Astrocyte (in vitro differentiated cells and primary cell): ENCODE measurements at regions not wholly inside any gene's neighbourhood (a gene's known extent, or its start where the extent isn't known, plus 50 kb on each side); places are given as distances from the start of the nearest gene placed in this dataset.

Experiments
- DNase-seq: peaks from one replicate; pipeline ENCODE4 v3.0.0-alpha.2; 2010; ENCODE audit warnings: low read depth
- FAIRE-seq: peaks from 2 replicates; lab custom pipeline; 2011; peaks lifted over from hg19 to GRCh38; lab: Jason Lieb, UNC
- H2AFZ ChIP-seq: 2 replicates; pipeline ENCODE4 v1.6.0; 2012; ENCODE audit warnings: low read depth, low read length, inconsistent platforms
- H3K27ac ChIP-seq: 2 replicates; pipeline ENCODE4 v1.5.1; 2011; ENCODE audit warnings: low read depth, low read length, inconsistent platforms
- H3K27me3 ChIP-seq: 2 replicates; pipeline ENCODE4 v1.6.0; 2011; ENCODE audit warnings: low read length, inconsistent platforms; ENCODE audit not compliant: insufficient read depth
- H3K36me3 ChIP-seq: 2 replicates; pipeline ENCODE4 v1.5.1; 2011; ENCODE audit warnings: low read length, inconsistent platforms; ENCODE audit not compliant: insufficient read depth
- H3K4me1 ChIP-seq: 2 replicates; pipeline ENCODE4 v1.5.1; 2011; ENCODE audit warnings: low read length, inconsistent platforms; ENCODE audit not compliant: insufficient read depth
- H3K4me2 ChIP-seq: 2 replicates; pipeline ENCODE4 v1.6.0; 2012; ENCODE audit warnings: low read length, inconsistent platforms
- H3K4me3 ChIP-seq: 2 replicates; pipeline ENCODE4 v1.5.1; 2011; ENCODE audit warnings: low read depth, mild to moderate bottlenecking, low read length, inconsistent platforms; ENCODE audit not compliant: insufficient read depth
- H3K79me2 ChIP-seq: 2 replicates; pipeline ENCODE4 v1.6.0; 2012; ENCODE audit warnings: mild to moderate bottlenecking, low read length, inconsistent platforms; ENCODE audit not compliant: insufficient read depth
- H3K9ac ChIP-seq: 2 replicates; pipeline ENCODE4 v1.6.0; 2012; ENCODE audit warnings: mild to moderate bottlenecking, low read length, inconsistent platforms
- H3K9me3 ChIP-seq: 2 replicates; pipeline ENCODE4 v1.5.1; 2012; ENCODE audit warnings: low read depth, mild to moderate bottlenecking, low read length, inconsistent platforms; ENCODE audit not compliant: insufficient read depth
- H4K20me1 ChIP-seq: 2 replicates; pipeline ENCODE4 v1.6.0; 2012; ENCODE audit warnings: low read length, inconsistent platforms; ENCODE audit not compliant: insufficient read depth
- H3K27ac Mint-ChIP-seq: one replicate; pipeline ENCODE4 v1.8.0; 2021; ENCODE audit warnings: mild to moderate bottlenecking, mixed read lengths; ENCODE audit not compliant: unreplicated experiment
- H3K27me3 Mint-ChIP-seq: one replicate; pipeline ENCODE4 v1.8.0; 2021; ENCODE audit warnings: low read depth, mixed read lengths; ENCODE audit not compliant: unreplicated experiment
- H3K36me3 Mint-ChIP-seq: one replicate; pipeline ENCODE4 v1.8.0; 2021; ENCODE audit warnings: low read depth, mixed read lengths; ENCODE audit not compliant: unreplicated experiment
- H3K4me1 Mint-ChIP-seq: one replicate; pipeline ENCODE4 v1.8.0; 2021; ENCODE audit warnings: low read depth, mixed read lengths; ENCODE audit not compliant: unreplicated experiment
- H3K4me3 Mint-ChIP-seq: one replicate; pipeline ENCODE4 v1.8.0; 2021; ENCODE audit warnings: mild to moderate bottlenecking, moderate library complexity, mixed read lengths; ENCODE audit not compliant: unreplicated experiment
- H3K9me3 Mint-ChIP-seq: one replicate; pipeline ENCODE4 v1.8.0; 2021; ENCODE audit warnings: mild to moderate bottlenecking, mixed read lengths; ENCODE audit not compliant: unreplicated experiment
- EZH2 ChIP-seq: IDR thresholded peaks from 2 replicates; pipeline ENCODE4 v1.6.1; 2012; ENCODE audit warnings: mild to moderate bottlenecking, low read length, inconsistent platforms; ENCODE audit not compliant: insufficient read depth
- TF ChIP-seq, protein P1 (sequence below): IDR thresholded peaks from 2 replicates; pipeline ENCODE4 v1.5.1; 2011; ENCODE audit warnings: low read depth, mild to moderate bottlenecking, inconsistent platforms, low read length, moderate library complexity; ENCODE audit not compliant: insufficient read depth

DNA sequence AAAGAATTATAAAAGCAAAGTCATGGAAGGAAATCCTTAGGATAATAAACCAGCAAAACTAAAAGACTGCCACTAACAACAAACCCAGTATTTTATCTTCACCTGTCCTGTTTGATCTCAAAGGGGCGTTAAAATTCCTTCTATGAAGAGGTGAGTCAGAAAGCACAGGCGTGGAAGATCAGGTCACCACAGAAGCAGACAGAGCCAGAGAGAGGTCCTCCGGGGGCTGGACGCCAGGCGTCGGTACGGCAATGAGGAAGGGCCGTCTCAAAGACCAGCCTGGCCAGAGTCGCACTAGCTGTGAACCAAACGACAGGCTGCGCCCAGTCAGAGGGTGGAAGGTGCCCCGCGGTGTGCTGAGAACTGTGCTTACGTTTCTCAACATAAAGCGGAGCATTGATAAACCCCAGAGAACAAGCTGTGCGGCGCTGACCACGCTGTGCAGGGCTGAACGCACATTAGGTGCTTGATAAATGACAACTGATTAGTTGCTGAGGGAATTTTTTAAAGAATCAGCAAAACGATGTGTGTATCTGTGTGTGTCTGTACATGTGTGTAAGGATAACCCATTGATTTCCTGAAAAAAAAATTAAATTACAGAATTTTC, 85.6 kb downstream of the RNASET2 start:
- Histone ChIP-seq H3K27me3 (no peaks in the 10 kb centered on the region), H3K36me3 (no peaks in the 10 kb centered on the region), H3K9me3 (peaks cover 3% of the 10 kb centered on the region), H2AFZ (no peak overlapping the region), H3K27ac (no peak overlapping the region), H3K4me1 (no peaks in the 10 kb centered on the region), H3K4me3 (no peak overlapping the region), H4K20me1 (no peaks in the 10 kb centered on the region), H3K4me2 (no peak overlapping the region), H3K9ac (no peak overlapping the region), H3K79me2 (no peaks in the 10 kb centered on the region)
- no peak for TF ChIP-seq EZH2
- Mint-ChIP-seq H3K4me1 (no peaks in the 10 kb centered on the region), H3K9me3 (no peaks in the 10 kb centered on the region), H3K4me3 (no peak overlapping the region), H3K27me3 (peaks cover 16% of the 10 kb centered on the region), H3K27ac (no peak overlapping the region), H3K36me3 (no peaks in the 10 kb centered on the region)
- FAIRE-seq (no peak), DNase-seq (no peak)

DNA sequence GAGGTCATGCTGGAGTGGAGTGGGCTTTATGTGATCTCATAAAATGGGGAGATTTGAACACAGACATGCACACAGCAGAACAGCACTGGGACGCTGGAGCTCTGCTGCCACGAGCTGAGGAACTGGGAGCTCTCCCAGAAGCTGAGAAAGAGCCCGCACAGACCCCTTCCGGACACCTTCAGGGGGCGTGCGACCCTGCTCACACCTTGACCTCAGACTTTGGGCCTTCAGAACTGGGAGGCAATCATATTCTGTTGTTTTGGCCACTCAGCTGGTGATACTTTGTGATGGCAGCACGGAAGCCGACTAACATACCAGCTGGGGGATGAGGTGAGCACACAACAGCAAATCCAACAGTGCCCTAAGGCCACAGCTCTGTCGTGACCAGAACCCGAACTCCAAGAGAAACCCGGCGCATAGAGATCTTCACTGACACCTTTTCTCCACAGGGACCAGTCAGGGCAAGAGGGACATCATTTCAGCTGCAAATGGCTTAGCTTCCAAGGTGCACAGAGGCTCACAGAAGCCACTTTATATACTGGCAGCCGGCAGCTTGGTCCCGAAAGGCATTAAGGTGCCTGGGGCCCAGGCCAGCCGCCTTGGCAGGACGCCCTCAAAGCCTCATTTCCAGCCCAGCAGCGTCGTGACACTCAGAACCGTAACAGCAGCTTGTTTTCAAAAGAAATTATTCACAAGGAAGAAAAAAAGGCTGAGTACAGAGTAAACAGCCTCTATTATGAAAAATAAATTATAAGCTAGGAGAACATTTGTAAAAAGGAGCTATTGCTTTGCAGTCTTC, 89.3 kb downstream of the RNASET2 start:
- Histone ChIP-seq H2AFZ (no peak overlapping the region), H3K4me1 (peaks cover 2% of the 10 kb centered on the region), H3K27ac (no peak overlapping the region), H3K4me3 (no peak overlapping the region), H3K9ac (no peak overlapping the region), H3K27me3 (peaks cover 10% of the 10 kb centered on the region), H4K20me1 (no peaks in the 10 kb centered on the region), H3K9me3 (peaks cover 3% of the 10 kb centered on the region), H3K79me2 (no peaks in the 10 kb centered on the region), H3K36me3 (no peaks in the 10 kb centered on the region), H3K4me2 (no peak overlapping the region)
- Mint-ChIP-seq H3K9me3 (no peaks in the 10 kb centered on the region), H3K27ac (no peak overlapping the region), H3K27me3 (peaks cover 19% of the 10 kb centered on the region), H3K36me3 (no peaks in the 10 kb centered on the region), H3K4me3 (no peak overlapping the region), H3K4me1 (no peaks in the 10 kb centered on the region)
- no peak for DNase-seq
- TF ChIP-seq, protein P1, sequence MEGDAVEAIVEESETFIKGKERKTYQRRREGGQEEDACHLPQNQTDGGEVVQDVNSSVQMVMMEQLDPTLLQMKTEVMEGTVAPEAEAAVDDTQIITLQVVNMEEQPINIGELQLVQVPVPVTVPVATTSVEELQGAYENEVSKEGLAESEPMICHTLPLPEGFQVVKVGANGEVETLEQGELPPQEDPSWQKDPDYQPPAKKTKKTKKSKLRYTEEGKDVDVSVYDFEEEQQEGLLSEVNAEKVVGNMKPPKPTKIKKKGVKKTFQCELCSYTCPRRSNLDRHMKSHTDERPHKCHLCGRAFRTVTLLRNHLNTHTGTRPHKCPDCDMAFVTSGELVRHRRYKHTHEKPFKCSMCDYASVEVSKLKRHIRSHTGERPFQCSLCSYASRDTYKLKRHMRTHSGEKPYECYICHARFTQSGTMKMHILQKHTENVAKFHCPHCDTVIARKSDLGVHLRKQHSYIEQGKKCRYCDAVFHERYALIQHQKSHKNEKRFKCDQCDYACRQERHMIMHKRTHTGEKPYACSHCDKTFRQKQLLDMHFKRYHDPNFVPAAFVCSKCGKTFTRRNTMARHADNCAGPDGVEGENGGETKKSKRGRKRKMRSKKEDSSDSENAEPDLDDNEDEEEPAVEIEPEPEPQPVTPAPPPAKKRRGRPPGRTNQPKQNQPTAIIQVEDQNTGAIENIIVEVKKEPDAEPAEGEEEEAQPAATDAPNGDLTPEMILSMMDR, result no peak
- no peak for TF ChIP-seq EZH2
- no peak for FAIRE-seq

DNA sequence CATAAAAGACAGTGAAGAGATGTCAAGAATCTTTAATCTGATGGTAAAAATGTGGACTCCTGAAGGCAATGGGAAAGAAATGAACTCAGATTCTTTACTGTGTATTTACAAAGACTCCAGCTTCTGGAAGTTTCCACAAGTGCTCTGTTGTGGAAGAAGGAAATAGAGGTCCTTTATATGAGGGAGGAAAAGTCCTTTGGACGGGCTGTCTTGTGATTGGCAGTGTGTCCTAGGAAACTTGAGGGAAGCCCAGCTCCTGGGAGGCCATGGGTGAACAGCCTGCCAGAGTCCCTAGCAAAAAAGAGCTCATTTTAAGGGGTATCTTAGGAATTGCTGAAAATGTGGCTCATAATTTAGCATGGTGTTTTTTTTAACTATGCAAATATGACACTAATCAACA, 92.0 kb downstream of the RNASET2 start:
- Mint-ChIP-seq H3K4me1 (peaks cover 5% of the 10 kb centered on the region), H3K9me3 (no peaks in the 10 kb centered on the region), H3K4me3 (peak overlapping the region; percentile 54), H3K36me3 (no peaks in the 10 kb centered on the region), H3K27ac (no peak overlapping the region), H3K27me3 (peaks cover 18% of the 10 kb centered on the region)
- H3K4me2 ChIP-seq, result no peak overlapping the region
- FAIRE-seq (no peak), DNase-seq (no peak)
- no peak overlapping the region for H2AFZ ChIP-seq
- peaks cover 33% of the 10 kb centered on the region for H3K27me3 ChIP-seq
- peaks cover 2% of the 10 kb centered on the region for H3K4me1 ChIP-seq
- no peaks in the 10 kb centered on the region for H4K20me1 ChIP-seq
- no peaks in the 10 kb centered on the region for H3K79me2 ChIP-seq
- no peak overlapping the region for H3K9ac ChIP-seq
- peaks cover 3% of the 10 kb centered on the region for H3K9me3 ChIP-seq
- no peak overlapping the region for H3K27ac ChIP-seq
- H3K36me3 ChIP-seq, result no peaks in the 10 kb centered on the region
- H3K4me3 ChIP-seq, result no peak overlapping the region
- TF ChIP-seq EZH2, result no peak
- TF ChIP-seq, protein P1, result no peak
